Mammary epithelial cell (primary cell): ENCODE measurements at regions not wholly inside any gene's neighbourhood (a gene's known extent, or its start where the extent isn't known, plus 50 kb on each side); places are given as distances from the start of the nearest gene placed in this dataset.

Experiments
- CTCF ChIP-seq, 2 donors: IDR thresholded peaks in 1 of 2; conservative IDR thresholded peaks in 1 of 2; 2 replicates each; pipeline ENCODE4 v1.5.1; 2011 to 2012; ENCODE audit warnings: inconsistent platforms in 2 of 2, low read length in 2 of 2, mild to moderate bottlenecking in 2 of 2, control low read depth in 1 of 2, low read depth in 1 of 2; ENCODE audit not compliant: insufficient read depth in 1 of 2; ENCODE audit errors: extremely low read depth in 1 of 2
- EZH2 ChIP-seq: IDR thresholded peaks from 2 replicates; pipeline ENCODE4 v1.6.1; 2012; ENCODE audit warnings: low read length, inconsistent platforms, borderline replicate concordance

- TF ChIP-seq CTCF (conservative IDR thresholded peaks at IDR 0.05 in 1 of 2, IDR thresholded peaks at IDR 0.05 in 1 of 2; ENCODE audit: extremely low read depth in 1 of 2, insufficient read depth in 1 of 2, low read depth in 1 of 2, low read length in 2 of 2), result no peak
- TF ChIP-seq EZH2, result no peak
Observed at GRCh38 chr14:27668531-27668930, 1070.7 kb upstream of the NOVA1 start.
